Skeletal muscle cell (primary cell): ENCODE measurements at regions not wholly inside any gene's neighbourhood (a gene's known extent, or its start where the extent isn't known, plus 50 kb on each side); places are given as distances from the start of the nearest gene placed in this dataset.

Experiments used
- DNase-seq: peaks from one replicate; pipeline ENCODE4 v3.0.0-alpha.2; 2010; ENCODE audit warnings: low read depth
- H3K4me3 ChIP-seq: 2 replicates; pipeline ENCODE4 v1.5.1; 2011; ENCODE audit warnings: low read depth, mild to moderate bottlenecking, control low read depth, low read length, moderate library complexity

DNA sequence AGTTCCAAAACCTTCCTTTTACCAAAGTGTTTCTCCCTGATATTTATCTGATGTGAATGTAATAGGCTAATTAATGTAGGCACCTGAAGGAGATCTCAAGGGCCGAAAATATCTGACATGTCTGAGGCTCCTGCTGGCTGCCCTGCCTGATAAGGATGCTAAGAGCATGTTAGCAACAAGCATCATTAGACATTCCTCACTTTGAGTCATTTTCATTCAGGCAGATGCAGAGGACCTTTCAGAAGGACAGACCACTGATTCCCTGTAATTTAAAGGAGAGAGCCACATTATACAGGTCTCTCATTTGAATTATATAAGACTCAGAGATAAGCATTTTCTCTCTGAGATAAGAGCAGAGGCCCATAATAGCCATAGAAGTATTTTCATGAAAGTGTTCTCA lies 222.4 kb upstream of the NCKAP5 start:
- no peak overlapping the region for H3K4me3 ChIP-seq
- no peak for DNase-seq

DNA sequence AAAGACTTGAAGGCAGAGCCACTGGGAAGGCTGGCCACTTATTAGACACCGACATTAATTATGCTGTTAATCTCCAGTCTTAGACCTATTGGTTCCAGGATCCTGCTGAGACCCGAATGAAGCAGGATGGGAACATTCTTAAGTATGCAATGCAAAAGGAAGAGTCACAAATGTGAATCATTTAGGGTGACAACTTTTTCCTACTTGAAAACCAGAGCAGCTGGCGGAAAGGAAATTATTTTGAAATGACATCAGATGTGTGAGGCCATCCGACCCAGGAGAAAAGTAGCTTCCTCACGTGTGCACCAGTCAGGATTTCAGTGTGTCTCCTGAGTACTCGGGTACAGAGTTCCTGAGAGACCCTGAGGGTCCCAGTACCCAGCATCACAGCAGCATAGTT lies 222.9 kb upstream of the NCKAP5 start:
- no peak for DNase-seq
- no peak overlapping the region for H3K4me3 ChIP-seq

DNA sequence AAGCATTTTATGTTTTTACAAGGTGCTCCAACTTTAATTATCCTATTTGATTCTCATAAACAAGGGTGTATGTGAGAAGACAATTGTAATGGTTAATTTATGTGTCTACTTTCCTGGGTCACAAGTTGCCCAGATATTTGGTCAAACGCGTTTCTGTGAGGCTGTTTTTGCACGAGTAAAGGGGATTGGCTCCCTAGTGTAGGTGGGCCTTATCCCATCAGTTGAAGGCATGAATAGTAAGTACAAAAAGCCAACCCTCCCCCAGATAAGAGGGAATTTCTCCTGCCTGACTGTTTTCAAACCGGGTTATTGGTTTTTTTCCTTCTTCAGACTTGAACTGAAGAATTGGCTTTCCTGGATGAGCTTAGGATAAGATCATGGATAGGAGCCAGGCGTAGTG lies 224.0 kb upstream of the NCKAP5 start:
- no peak overlapping the region for H3K4me3 ChIP-seq
- DNase-seq, result no peak

DNA sequence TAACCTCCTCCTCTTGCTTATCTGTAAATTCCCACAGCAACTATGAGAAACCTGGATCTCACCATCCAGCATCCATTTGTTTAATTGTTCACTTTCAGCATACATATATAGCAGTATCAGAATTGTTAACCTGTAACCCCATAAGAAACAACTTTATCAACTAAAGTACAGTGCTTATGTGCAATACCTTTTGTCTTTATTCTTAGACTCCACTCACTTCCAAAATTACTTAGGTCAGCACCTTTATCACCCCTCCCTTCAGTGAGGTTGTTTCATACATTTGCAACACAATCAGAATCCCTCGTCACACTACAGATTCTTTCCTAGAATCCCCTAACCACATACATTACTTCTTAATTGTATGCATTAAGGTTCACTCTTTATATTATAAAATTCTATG lies 225.9 kb upstream of the NCKAP5 start:
- H3K4me3 ChIP-seq, result no peak overlapping the region
- no peak for DNase-seq

DNA sequence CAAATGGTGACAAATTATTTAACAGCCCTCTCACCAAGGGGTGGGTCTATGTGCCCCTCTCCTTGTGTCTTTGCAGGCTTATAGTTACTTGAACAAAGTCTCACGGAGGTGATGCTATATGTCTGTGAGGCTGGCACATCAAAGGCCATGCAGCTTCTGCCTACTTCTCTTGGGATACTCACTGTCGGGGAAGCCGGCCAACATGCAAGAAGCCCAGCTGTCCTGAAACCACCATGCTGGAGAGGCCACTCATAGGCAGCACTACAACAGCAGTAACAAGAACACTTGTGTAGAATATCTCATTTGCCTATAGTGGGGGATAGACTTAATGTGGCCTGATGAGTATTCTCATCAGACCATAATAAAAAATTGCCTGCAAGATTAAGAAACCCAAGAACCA lies 233.7 kb upstream of the NCKAP5 start:
- H3K4me3 ChIP-seq, result no peak overlapping the region
- no peak for DNase-seq

DNA sequence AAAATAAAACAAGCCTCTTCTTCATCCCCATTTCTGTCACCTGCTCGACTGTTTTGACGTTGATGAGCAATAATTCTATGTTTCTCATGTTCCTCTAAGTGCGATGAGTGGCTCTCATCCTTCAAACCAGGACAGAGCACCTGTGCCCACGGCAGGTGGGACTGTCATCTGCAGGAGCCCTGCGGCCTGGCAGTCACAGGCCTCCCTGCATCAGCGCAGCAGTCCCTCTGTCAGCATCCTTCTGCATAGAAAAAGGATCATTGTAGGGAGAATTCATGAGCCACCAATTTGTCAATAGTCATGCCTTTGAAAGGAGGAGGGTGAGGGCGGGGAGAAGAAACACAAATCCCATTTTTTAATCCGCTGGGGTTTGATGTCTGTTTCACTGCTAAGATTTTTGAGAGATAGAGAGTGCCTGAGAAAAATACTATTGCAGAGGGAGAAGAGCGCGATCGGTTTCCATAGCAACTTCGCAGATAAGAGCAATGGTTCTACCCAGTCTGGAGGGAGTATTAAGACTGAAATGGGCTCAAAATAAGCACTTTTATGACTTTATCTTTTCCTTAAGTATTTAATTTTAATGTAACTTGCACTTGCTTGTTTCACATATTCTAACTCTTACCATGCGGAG lies 234.3 kb upstream of the NCKAP5 start:
- no peak for DNase-seq
- H3K4me3 ChIP-seq, result no peak overlapping the region

DNA sequence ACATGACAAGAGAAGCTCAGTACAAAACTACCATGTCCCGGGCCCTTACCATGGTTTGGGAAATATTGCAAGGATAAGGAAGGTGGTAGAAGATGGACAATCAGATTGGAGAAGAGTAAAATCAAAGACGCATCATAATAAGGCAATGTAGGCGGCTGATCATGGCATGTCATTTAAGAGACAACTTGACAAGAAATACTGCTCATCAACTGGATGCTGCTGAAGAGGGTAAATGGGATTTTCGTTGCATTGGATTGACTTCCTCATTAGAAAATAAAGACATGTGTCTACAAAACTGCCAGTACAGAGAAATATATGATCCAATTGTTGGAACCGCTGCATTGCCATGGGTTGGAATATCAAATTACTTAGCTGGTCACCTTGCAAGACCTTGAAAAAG lies 238.3 kb upstream of the NCKAP5 start:
- DNase-seq, result no peak
- no peak overlapping the region for H3K4me3 ChIP-seq

DNA sequence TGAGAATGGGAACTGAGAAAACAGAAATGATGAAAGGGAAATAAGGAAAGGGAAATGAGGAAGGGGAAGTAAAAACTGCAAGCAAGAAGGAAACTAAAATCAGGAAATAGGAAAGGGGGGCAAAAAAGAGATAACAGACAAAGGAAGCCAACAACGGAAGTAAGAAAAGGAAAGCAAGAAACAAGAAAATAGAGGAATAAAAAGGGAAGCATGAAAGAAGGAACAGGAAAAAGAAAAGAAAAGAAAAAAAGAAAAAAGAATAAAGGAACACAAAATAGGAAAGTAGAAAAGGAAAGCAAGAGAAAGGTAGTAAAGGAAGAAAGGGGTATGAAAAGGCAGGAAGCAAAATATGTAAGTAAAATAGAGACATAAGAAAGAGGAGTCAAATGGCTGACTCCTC lies 241.2 kb upstream of the NCKAP5 start:
- DNase-seq, result no peak
- no peak overlapping the region for H3K4me3 ChIP-seq

DNA sequence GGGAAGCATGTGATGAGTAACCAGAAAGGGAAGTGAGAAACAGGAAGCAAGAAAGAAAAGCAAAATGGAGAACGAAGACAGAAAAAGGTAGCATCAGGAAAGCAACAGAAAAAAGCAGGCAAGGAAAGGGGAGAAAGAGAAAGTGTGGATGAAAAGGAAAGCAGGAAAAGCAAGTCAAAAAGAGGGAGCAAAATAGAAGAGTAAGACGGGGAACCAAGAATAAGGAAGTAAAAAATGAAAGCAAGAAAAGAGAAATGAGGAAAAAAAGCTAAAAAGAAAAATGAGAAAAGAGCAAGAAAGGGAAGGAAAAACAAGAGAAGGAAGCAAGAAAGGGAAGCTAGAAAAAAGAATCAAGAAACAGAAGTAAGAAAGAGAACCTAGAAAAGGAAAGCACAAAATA lies 242.3 kb upstream of the NCKAP5 start:
- no peak overlapping the region for H3K4me3 ChIP-seq
- DNase-seq, result no peak

DNA sequence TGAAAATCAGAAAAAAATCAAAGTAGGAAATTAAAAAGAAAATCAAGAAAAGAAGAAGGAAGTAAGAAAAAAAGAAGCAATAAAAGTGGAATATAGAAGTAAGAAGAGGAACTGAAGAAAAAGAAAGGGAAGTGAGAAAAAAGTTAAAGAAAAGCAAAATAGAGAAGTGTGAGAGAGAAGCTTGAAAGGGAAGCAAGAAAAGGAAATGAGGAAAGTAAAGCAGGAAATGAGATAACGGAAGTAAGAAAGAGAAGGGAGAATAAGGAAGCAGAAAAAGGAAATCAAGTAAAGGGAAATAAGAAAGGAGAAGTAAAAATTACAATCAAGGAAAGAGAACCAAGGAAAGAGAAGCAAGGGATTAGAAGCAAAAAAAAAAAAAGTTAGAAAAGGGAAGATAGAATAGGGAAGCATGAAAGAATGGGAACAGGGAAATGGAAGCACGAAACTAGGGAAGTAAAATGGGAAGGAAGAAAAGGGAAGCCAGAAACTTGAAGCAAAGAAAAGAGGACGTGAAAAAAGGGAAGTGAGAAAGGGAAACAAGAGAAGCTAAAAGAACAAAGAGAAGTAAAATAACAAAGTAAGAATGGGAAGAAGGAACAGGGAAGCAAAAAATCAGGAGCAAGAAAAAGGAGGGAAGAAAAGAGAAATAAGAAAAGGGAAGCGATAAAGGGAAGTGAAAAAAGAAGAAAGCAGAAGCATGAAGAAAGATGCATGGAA lies 243.3 kb upstream of the NCKAP5 start:
- no peak for DNase-seq
- H3K4me3 ChIP-seq, result no peak overlapping the region

DNA sequence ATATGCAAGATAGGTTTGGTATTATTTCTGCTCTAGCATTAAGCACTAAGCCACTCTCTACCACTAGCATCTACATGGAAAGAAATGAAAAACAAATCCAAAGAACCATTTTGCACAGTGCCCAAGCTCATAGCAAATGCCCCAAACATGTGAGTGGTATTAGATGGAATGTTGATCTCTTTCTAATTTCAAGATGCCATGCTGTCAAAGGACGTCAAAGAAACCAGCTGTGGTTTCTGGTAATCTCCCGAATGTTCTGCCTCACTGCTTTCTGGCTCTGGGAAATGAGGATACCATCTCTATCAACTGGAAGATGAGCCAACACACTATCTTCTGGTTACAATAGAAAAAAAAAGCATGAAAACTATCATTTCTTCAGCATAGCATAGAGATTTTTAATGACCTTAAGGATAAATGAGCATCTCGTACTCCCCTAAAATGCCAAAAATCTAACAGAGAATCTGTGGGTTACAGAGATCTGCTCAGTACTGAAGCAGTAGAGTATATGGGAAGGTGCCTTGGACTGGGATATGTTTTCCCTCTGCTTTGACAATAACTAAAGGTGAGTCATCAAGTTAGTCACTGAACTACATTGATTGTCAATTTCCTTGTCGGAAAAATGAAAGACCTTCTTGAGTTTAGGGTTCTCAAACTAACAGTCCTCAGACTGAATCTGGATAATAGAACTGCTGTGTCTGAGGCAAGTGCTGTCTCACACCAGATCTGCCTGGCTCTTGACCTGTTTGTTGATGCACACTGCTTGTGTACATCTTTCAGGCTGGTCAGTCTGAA lies 244.8 kb upstream of the NCKAP5 start:
- DNase-seq, result no peak
- H3K4me3 ChIP-seq, result no peak overlapping the region

DNA sequence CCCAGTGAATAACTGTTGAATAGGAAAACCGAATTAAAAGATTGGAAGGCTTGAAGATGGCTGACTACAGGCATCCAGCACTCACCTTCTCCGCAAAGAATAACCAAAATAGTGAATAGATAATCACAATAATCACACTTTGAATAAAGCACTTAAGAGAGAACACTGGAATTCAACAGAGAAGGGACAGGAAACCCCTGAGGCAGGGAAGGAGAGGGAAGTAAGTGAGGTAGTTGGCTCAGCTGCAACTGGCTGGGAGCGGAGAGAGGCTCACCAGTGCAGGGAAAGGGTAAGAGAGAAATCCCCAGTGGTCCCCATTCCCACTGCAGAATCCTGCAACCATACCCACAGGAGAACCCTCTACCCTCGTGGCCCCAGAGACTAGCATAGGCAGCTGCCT lies 246.6 kb upstream of the NCKAP5 start:
- H3K4me3 ChIP-seq, result no peak overlapping the region
- no peak for DNase-seq

DNA sequence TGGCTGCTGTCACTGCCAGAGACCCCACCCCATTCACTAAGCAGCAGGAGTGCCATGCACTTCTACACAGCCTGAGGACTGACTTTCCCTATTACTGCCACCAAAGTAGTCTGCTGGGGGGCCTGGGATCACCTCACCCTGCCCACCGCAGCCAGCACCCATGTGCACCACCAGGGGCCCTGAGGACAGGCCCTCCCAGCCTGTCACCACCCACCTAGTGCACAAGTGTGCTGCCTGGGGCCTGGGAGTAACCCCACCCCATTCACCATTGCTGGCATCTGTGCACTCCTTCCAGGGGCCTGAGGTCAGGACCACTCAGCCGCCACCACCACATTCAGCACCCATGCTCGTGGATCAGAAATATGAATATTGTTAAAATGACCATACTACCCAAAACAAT lies 247.8 kb upstream of the NCKAP5 start:
- DNase-seq, result no peak
- no peak overlapping the region for H3K4me3 ChIP-seq

DNA sequence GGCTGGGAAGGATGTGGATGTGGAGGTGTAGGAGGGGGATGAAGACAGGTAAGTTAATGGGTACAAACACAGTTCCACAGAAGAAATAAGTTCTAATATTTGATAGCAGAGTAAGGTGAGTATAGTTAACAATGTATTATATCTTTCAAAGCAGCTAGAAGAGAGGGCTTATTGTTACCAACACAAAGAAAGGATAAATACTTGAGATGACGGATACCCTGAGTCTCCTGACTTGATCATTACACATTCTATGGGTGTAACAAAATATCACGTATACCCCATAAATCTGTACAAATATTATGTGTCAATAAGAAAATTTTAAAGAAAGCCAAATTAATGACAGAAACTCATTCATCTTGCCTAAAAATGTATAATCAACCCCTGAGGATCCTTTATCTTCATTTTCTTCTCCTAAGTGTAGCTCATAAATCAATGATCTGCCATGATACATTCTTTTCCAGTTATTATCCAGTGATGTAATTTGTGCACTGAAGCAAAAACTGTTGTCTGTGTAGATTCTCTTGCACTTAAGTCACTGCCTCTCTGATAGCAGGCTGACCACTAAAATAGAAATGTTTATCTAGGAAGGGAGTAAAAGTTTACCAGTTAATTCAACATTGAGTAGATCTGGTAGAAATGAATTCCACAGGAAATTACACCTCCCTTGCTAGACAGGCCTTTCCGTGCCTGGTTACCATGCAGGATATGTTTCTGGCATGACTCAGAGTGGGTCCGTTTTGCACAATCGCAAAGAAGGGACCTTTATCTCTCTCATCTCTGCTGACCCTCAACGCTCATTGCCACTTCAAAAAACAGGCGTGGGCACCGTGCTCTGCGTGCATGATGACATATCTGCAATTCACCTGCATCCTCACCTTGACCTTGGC lies 249.7 kb upstream of the NCKAP5 start:
- peak; percentile 92 for DNase-seq
- no peak overlapping the region for H3K4me3 ChIP-seq

DNA sequence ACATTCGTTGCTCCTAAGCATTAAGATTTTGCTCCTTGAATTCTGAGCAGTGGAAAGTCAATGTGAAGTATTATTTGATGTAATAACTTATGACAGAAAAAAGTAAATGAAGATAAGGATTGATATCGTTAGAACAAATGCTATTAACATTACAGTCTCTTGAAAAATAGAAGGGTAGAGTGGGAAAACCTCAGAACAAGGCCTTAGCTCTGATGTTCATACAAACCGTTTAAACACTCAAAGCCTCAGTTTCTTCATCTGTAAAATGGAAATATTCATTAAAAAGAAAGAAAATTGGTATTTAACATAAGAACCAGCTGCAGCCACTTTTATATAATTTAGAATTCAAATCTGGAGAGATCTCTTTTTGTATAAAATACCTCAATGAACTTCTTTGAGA lies 250.4 kb upstream of the NCKAP5 start:
- no peak for DNase-seq
- no peak overlapping the region for H3K4me3 ChIP-seq

DNA sequence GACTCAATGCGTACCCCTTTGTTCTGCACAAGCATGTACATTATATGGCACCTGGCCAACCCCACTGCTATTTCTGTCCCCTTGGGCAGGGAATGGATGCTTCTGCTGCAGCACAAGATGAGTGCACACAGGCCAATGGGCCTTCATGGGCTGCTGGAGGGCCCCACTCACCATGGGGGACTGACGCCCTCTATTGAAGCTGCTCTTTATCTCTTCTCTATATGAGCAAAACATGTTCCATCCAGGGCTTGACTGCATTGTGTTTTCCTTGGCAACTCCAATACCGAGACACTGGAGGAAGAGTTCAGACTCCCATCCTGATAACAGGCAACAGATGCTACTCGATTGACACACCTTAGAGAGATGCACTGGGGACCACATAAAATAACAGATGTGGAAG lies 251.6 kb upstream of the NCKAP5 start:
- no peak for DNase-seq
- H3K4me3 ChIP-seq, result no peak overlapping the region

DNA sequence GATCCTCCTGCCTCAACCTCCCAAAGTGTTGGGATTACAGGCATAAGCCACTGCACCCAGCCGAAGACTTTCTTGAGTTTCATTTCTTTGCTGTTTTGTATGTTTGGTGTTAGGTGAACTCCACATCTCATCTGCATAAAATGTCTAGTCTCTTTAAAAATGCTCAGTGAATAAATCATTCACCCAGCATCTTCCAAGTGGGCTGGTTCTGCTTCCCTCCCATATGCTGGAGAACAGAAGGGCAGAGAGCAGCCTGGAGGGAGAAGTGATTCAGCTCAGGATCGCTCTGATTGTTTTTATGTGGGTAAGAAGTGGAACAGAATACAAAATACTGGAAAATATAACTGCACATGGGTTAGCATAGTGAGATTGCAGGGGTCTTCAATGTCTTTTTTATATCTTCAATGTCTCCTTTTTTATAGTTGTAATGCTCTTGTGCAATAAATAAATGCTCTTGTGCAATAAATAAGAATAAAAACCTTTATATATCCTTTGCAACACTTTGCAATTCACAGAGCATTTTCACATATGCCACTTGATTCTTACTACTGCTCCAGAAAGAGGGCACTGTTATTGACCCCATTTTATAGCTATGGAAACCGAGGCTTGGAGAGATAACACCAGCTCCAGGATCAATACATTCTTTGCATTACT lies 253.0 kb upstream of the NCKAP5 start:
- H3K4me3 ChIP-seq, result no peak overlapping the region
- DNase-seq, result peak; percentile 83

DNA sequence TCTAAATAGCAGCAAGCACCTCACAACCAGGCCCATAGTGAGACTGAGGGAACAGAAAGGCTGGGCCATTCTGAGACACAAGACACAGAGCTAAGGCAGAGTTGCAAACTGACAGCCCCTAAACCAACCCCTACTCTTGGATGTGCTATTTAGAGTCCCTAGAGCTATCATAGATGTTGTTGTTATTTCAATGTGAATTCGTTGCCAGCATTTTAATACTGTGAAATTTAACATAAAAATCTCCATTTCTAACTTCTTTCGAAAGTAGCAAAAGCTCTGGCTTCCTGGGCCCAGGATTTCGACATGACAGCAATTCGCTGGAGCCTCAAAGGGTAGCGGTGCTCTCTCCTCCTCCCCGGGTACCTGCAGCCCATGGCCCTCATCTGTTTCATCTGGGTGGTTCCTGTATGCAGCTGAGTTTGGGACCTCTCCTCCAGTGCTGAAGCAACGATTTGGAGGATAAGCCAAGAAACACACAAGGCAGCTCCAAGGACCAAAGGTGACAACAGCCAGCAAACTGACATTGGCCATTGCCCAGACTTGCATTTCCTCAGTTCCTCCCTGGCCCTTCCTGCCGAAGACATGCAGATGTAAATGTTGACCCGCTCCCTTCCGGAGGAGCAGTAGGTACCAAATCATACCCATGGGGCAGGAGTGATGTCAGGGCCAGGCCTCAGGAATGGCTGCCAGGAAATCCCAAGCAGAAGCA lies 254.4 kb upstream of the NCKAP5 start:
- no peak overlapping the region for H3K4me3 ChIP-seq
- no peak for DNase-seq

DNA sequence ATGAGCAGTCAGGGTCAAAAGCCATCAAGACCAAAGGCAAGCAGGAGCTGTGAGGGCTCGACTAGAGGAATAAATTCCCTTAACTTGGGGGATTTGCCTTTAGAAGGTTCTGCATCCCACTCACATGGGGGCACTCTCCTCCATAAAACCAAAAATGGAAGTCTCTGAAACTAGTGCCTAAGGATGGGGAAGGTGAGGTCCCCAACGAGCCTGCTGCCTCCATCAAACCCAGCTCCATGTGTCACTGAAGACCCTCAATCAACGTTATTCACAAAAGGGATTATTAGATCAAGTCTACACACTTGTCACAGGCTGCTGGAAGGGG lies 254.9 kb upstream of the NCKAP5 start:
- DNase-seq, result no peak
- no peak overlapping the region for H3K4me3 ChIP-seq
